ENCODE measurements at regions not wholly inside any gene's neighbourhood (a gene's known extent, or its start where the extent isn't known, plus 50 kb on each side); places are given as distances from the start of the nearest gene placed in this dataset.
A peak's percentile ranks its signal among the peaks of the same experiment; 100 is the strongest.
"Not testable (repeated sequence)": the region's sequence is repeated elsewhere in the genome, so short reads cannot be mapped to it uniquely, and the experiment has no call there.

GRCh38 chr5:25020454-25020853 lies 375.7 kb upstream of the CDH10 start:
- no peak for DNase-seq

- no peak for DNase-seq
Observed at GRCh38 chr5:25009063-25009462, 364.3 kb upstream of the CDH10 start.

GRCh38 chr5:25006734-25007133 lies 362.0 kb upstream of the CDH10 start:
- peak in 2 of 3 donors; percentile 2 for DNase-seq

- DNase-seq = no peak
Observed at GRCh38 chr5:25006237-25006636, 361.5 kb upstream of the CDH10 start.

GRCh38 chr5:25005431-25005830 lies 360.7 kb upstream of the CDH10 start:
- DNase-seq = no peak

- DNase-seq = no peak
Observed at GRCh38 chr5:25002371-25002770, 357.6 kb upstream of the CDH10 start.

- no peak for DNase-seq
Observed at GRCh38 chr5:24999732-25000131, 355.0 kb upstream of the CDH10 start.

- no peak for DNase-seq
Observed at GRCh38 chr5:24998641-24999040, 353.9 kb upstream of the CDH10 start.

GRCh38 chr5:24986326-24986725 lies 341.5 kb upstream of the CDH10 start:
- no peak for DNase-seq

- DNase-seq = not testable (repeated sequence)
Observed at GRCh38 chr5:24978552-24978951, 333.8 kb upstream of the CDH10 start.

- DNase-seq = no peak
Observed at GRCh38 chr5:24963611-24964010, 318.8 kb upstream of the CDH10 start.

- DNase-seq = no peak
Observed at GRCh38 chr5:24923400-24923799, 278.6 kb upstream of the CDH10 start.

- DNase-seq = no peak
Observed at GRCh38 chr5:24918676-24919075, 273.9 kb upstream of the CDH10 start.

- no peak for DNase-seq
Observed at GRCh38 chr5:24916863-24917262, 272.1 kb upstream of the CDH10 start.

GRCh38 chr5:24909210-24909609 lies 264.4 kb upstream of the CDH10 start:
- DNase-seq = no peak

GRCh38 chr5:24906689-24907088 lies 261.9 kb upstream of the CDH10 start:
- DNase-seq = no peak

GRCh38 chr5:24904981-24905517 lies 260.3 kb upstream of the CDH10 start:
- peak in 1 of 3 donors; percentile 6 for DNase-seq

- no peak for DNase-seq
Observed at GRCh38 chr5:24899180-24899579, 254.4 kb upstream of the CDH10 start.

GRCh38 chr5:24864244-24864643 lies 219.5 kb upstream of the CDH10 start:
- no peak for DNase-seq

GRCh38 chr5:24862117-24862516 lies 217.3 kb upstream of the CDH10 start:
- DNase-seq = no peak

GRCh38 chr5:24855485-24855884 lies 210.7 kb upstream of the CDH10 start:
- DNase-seq = no peak

GRCh38 chr5:24854850-24855249 lies 210.1 kb upstream of the CDH10 start:
- no peak for DNase-seq

- no peak for DNase-seq
Observed at GRCh38 chr5:24854350-24854749, 209.6 kb upstream of the CDH10 start.

GRCh38 chr5:24850926-24851486 lies 206.2 kb upstream of the CDH10 start:
- DNase-seq = no peak

All from muscle of back (tissue), 3 donors.